Uterus (tissue), 3 donors: ENCODE measurements at regions not wholly inside any gene's neighbourhood (a gene's known extent, or its start where the extent isn't known, plus 50 kb on each side); places are given as distances from the start of the nearest gene placed in this dataset.

Source experiments
- DNase-seq, 2 donors: peaks; one replicate each; pipeline ENCODE4 v3.0.0-alpha.2; 2019 to 2020
- H3K27ac ChIP-seq, 2 donors: fragments of 200-600 bp; sonication (generic); 1 replicate in 1 of 2; 2 replicates in 1 of 2; pipeline ENCODE4 v1.5.1; 2016 to 2018
- H3K27me3 ChIP-seq, 2 donors: fragments of 200-600 bp; sonication (generic); one replicate each; pipeline ENCODE4 v1.5.1; 2018 to 2019; ENCODE audit warnings: control low read depth in 1 of 2
- H3K36me3 ChIP-seq, 2 donors: fragments of 200-600 bp; sonication (generic); one replicate each; pipeline ENCODE4 v1.5.1; 2019; ENCODE audit warnings: control low read depth in 1 of 2
- H3K4me1 ChIP-seq, 2 donors: fragments of 200-600 bp; sonication (generic); one replicate each; pipeline ENCODE4 v1.5.1; 2018 to 2019; ENCODE audit warnings: control low read depth in 1 of 2
- H3K4me3 ChIP-seq, 2 donors: fragments of 200-600 bp; sonication (generic); 1 replicate in 1 of 2; 2 replicates in 1 of 2; pipeline ENCODE4 v1.5.1; 2018 to 2019; ENCODE audit warnings: mild to moderate bottlenecking in 1 of 2
- H3K9me3 ChIP-seq, 2 donors: fragments of 200-600 bp; sonication (generic); one replicate each; pipeline ENCODE4 v1.5.1; 2019; ENCODE audit warnings: control low read depth in 1 of 2
- POLR2A ChIP-seq, 2 donors: fragments of 450-650 bp; IDR thresholded peaks; one replicate each; pipeline ENCODE4 v1.6.1; 2016; ENCODE audit warnings: antibody characterized with exemption in 2 of 2, mild to moderate bottlenecking in 1 of 2, moderate library complexity in 1 of 2
- intact Hi-C: fragments of 100-400 bp; cut with DNase I; formaldehyde crosslinking; loops from one replicate; pipeline ENCODE4 v1.15.1; 2023; ENCODE audit warnings: low total_unique reads
- TF ChIP-seq, protein P1 (sequence below), 4 experiments: fragments of 200-600 bp in 2 of 4; fragments of 450-650 bp in 2 of 4; sonication (generic) in 2 of 4; IDR thresholded peaks; one replicate each; pipeline ENCODE4 v1.5.1; 2016 to 2019; ENCODE audit warnings: antibody characterized with exemption in 4 of 4, mild to moderate bottlenecking in 2 of 4, moderate library complexity in 1 of 4
- donor health status: DM: yes; HTN: yes; CAD: no.

DNA sequence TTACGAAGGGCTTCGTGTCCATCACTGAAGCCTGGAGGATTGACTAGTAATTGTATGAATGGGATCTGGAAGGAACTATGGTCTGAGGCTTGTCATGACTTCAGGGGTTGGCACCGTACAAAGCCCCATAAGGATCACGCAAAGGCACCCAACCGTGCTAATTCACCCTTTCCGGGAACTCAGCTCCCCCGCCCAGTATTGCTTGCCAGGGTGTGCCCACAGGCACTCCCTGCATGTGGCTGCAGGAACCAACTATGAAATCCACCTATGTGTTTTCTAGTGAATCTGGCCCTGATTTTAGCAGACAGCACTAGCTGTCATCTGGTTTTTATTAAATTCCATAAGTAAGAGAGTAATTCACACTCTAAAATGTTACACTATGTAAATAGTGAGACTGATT lies 139.2 kb downstream of the TM2D1 start:
- Histone ChIP-seq H3K4me1 (no peaks in the 10 kb centered on the region), H3K9me3 (no peaks in the 10 kb centered on the region), H3K27me3 (no peaks in the 10 kb centered on the region), H3K4me3 (no peak overlapping the region), H3K27ac (no peak overlapping the region), H3K36me3 (no peaks in the 10 kb centered on the region)
- intact Hi-C loops: no loop called here
- no peak for DNase-seq
- no peak for TF ChIP-seq POLR2A (IDR thresholded peaks at IDR 0.05)
- TF ChIP-seq, protein P1, sequence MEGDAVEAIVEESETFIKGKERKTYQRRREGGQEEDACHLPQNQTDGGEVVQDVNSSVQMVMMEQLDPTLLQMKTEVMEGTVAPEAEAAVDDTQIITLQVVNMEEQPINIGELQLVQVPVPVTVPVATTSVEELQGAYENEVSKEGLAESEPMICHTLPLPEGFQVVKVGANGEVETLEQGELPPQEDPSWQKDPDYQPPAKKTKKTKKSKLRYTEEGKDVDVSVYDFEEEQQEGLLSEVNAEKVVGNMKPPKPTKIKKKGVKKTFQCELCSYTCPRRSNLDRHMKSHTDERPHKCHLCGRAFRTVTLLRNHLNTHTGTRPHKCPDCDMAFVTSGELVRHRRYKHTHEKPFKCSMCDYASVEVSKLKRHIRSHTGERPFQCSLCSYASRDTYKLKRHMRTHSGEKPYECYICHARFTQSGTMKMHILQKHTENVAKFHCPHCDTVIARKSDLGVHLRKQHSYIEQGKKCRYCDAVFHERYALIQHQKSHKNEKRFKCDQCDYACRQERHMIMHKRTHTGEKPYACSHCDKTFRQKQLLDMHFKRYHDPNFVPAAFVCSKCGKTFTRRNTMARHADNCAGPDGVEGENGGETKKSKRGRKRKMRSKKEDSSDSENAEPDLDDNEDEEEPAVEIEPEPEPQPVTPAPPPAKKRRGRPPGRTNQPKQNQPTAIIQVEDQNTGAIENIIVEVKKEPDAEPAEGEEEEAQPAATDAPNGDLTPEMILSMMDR (IDR thresholded peaks at IDR 0.05): no peak

DNA sequence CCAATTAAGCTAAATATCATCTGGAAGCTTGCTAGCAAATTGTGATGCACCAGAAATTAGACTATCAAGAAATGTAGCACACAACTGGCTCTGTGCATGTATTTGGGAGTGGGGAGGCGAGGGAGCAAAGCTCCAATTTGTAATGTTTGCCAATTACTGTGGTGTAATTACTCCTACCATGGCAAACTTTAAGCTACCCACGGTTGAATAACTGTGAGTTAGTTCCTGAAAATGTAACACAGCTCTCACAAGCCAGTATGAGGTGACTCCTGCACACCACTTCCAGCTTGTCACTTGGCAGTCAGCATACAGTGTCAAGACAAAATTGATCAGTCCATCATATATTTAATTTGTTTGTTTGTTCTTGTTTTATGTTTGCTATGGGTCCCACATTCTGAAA lies 141.2 kb downstream of the TM2D1 start:
- intact Hi-C loops: no loop called here
- Histone ChIP-seq H3K4me3 (no peak overlapping the region), H3K27ac (no peak overlapping the region), H3K9me3 (no peaks in the 10 kb centered on the region), H3K4me1 (no peaks in the 10 kb centered on the region), H3K27me3 (no peaks in the 10 kb centered on the region), H3K36me3 (no peaks in the 10 kb centered on the region)
- TF ChIP-seq POLR2A (IDR thresholded peaks at IDR 0.05): no peak
- TF ChIP-seq, protein P1 (IDR thresholded peaks at IDR 0.05): no peak
- no peak for DNase-seq

DNA sequence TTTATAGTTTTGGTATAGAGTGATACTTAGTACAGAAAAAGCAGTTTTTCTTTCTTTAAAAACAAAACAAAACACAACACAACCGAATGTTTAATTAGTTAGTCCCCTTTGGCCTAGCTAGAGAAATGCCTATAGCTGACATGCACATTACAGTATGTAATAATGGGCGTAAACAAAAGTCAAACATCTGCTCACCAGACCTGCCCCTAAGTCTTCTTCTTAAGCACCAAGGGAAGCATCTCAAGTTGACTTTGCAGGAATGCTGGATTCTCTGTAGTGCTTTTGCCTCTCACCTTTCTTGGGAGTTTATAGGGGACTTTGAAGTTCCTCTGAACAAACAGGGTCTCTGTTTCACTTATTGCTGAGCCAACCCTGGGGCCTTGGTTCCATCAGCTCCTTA lies 143.7 kb downstream of the TM2D1 start:
- Histone ChIP-seq H3K36me3 (no peaks in the 10 kb centered on the region), H3K27me3 (no peaks in the 10 kb centered on the region), H3K27ac (no peak overlapping the region), H3K9me3 (no peaks in the 10 kb centered on the region), H3K4me3 (no peak overlapping the region), H3K4me1 (no peaks in the 10 kb centered on the region)
- intact Hi-C loops: no loop called here
- no peak for DNase-seq
- TF ChIP-seq, protein P1 (IDR thresholded peaks at IDR 0.05): no peak
- no peak for TF ChIP-seq POLR2A (IDR thresholded peaks at IDR 0.05)

DNA sequence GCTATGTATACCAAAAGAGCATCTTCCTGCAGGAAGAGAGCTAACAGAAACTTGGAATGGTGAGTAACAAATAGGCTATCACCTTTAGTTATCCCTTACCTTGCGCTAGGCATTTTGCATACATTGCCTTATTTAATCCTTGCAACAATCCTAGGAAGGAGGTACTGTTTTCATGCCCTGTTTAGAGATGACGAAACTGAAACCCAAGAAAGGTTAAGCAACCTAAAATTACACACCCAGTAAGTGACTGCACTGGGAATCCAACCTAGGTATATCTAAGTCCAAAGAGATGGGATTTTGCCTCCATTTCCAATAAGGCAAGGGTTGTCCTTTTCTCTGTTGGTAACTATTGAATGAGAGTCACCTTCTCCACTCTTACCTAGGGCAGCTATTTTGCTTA lies 144.5 kb downstream of the TM2D1 start:
- no peaks in the 10 kb centered on the region for H3K4me1 ChIP-seq
- no peak for DNase-seq
- no peaks in the 10 kb centered on the region for H3K27me3 ChIP-seq
- no peaks in the 10 kb centered on the region for H3K9me3 ChIP-seq
- H3K27ac ChIP-seq: no peak overlapping the region
- H3K36me3 ChIP-seq: no peaks in the 10 kb centered on the region
- no peak overlapping the region for H3K4me3 ChIP-seq
- intact Hi-C loops: no loop called here
- TF ChIP-seq, protein P1 (IDR thresholded peaks at IDR 0.05): no peak

DNA sequence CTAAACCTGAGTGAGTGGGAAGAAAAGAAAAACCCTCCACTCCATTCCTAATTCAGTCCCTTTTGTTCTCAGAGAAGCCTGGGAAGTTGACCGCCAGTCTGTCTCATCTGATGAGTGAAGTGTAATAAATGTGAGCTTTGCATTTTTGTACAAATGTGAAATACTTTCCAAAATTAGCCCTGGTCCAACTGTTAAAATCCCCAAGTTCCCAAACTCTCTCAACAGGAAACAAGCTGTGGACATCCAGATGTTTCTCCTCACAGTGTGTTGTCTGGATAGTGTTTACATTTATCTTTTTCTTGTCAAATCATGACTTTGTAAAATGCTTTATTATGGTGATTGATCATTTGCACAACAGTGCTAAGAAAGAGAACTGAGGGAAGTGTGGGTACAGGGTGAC lies 145.1 kb downstream of the TM2D1 start:
- no peak for TF ChIP-seq POLR2A (IDR thresholded peaks at IDR 0.05)
- TF ChIP-seq, protein P1 (IDR thresholded peaks at IDR 0.05): no peak
- intact Hi-C loops: no loop called here
- no peak for DNase-seq
- H3K36me3 ChIP-seq: no peaks in the 10 kb centered on the region
- H3K27me3 ChIP-seq: no peaks in the 10 kb centered on the region
- no peaks in the 10 kb centered on the region for H3K9me3 ChIP-seq
- H3K4me1 ChIP-seq: no peaks in the 10 kb centered on the region
- H3K4me3 ChIP-seq: no peak overlapping the region
- no peak overlapping the region for H3K27ac ChIP-seq
